Endothelial cell of umbilical vein (primary cell): ENCODE measurements at regions not wholly inside any gene's neighbourhood (a gene's known extent, or its start where the extent isn't known, plus 50 kb on each side); places are given as distances from the start of the nearest gene placed in this dataset.

ENCODE experiments used
- BruUV-seq: library from RNA; stranded (reverse); fragments of 400-500 nt; replicated peaks from 2 replicates; lab custom pipeline; 2021; lab: Mats Ljungman, UMichigan
- CTCF ChIA-PET: fragments of 300-600, 350-600 bp; sonication (Branson Sonifier 250); formaldehyde crosslinking; loops from one replicate; lab custom pipeline; 2021; ENCODE audit warnings: antibody characterized with exemption, inconsistent platforms; lab: Charles Lee
- POLR2A ChIA-PET: fragments of 300-600, 350-600 bp; sonication (Branson Sonifier 250); formaldehyde crosslinking; loops from one replicate; lab custom pipeline; 2021; ENCODE audit warnings: antibody characterized with exemption, inconsistent platforms; lab: Charles Lee
- DNase-seq: peaks from one replicate; pipeline ENCODE4 v3.0.0-alpha.2; 2011; ENCODE audit warnings: low read depth, low spot score
- FAIRE-seq: peaks from 2 replicates; lab custom pipeline; 2011; peaks lifted over from hg19 to GRCh38; lab: Jason Lieb, UNC
- H2AFZ ChIP-seq: 2 replicates; pipeline ENCODE4 v1.6.0; 2012; ENCODE audit warnings: low read depth, low read length, control low read depth, inconsistent platforms
- H3K27ac ChIP-seq: 2 replicates; pipeline ENCODE4 v1.5.1; 2011; ENCODE audit warnings: low read depth, mild to moderate bottlenecking, control low read depth, low read length, moderate library complexity; ENCODE audit not compliant: insufficient read depth
- H3K27me3 ChIP-seq, 2 experiments: 2 replicates each; pipeline versions ENCODE4 v1.6.0 to v1.6.1; 2011; ENCODE audit warnings: low read length in 2 of 2, mixed read lengths in 1 of 2; ENCODE audit not compliant: control insufficient read depth in 2 of 2, insufficient read depth in 2 of 2
- H3K36me3 ChIP-seq, 2 experiments: 2 replicates in 1 of 2; 3 replicates in 1 of 2; pipeline ENCODE4 v1.5.1; 2011; ENCODE audit warnings: low read length in 2 of 2, mild to moderate bottlenecking in 1 of 2, moderate library complexity in 1 of 2; ENCODE audit not compliant: control insufficient read depth in 2 of 2, insufficient read depth in 2 of 2; ENCODE audit errors: extremely low read depth in 1 of 2
- H3K4me1 ChIP-seq: 3 replicates; pipeline ENCODE4 v1.5.1; 2011; ENCODE audit warnings: mild to moderate bottlenecking, low read length; ENCODE audit not compliant: control insufficient read depth, insufficient read depth; ENCODE audit errors: extremely low read depth
- H3K4me2 ChIP-seq: 2 replicates; pipeline ENCODE4 v1.6.1; 2011; ENCODE audit warnings: low read length, control low read depth, mixed read lengths; ENCODE audit not compliant: insufficient read depth
- H3K4me3 ChIP-seq, 3 experiments: fragments of 200-600 bp in 1 of 3; sonication (generic), shearing (Covaris generic) in 1 of 3; replicated peaks in 1 of 3; 2 replicates each; pipeline ENCODE4 v1.5.1; 2011 to 2016; ENCODE audit warnings: control low read depth in 3 of 3, low read length in 3 of 3, mild to moderate bottlenecking in 2 of 3, inconsistent platforms in 1 of 3, low read depth in 1 of 3, moderate library complexity in 1 of 3; ENCODE audit not compliant: insufficient read depth in 1 of 3
- H3K79me2 ChIP-seq: 2 replicates; pipeline ENCODE4 v1.6.0; 2012; ENCODE audit warnings: low read length, inconsistent platforms; ENCODE audit not compliant: control insufficient read depth, insufficient read depth
- H3K9ac ChIP-seq: replicated peaks from 2 replicates; pipeline ENCODE3; 2011; ENCODE audit warnings: low read length, control low read depth; ENCODE audit not compliant: insufficient read depth; ENCODE audit errors: extremely low read depth
- H3K9me1 ChIP-seq: replicated peaks from 3 replicates; pipeline ENCODE4 v1.6.0; 2011; ENCODE audit warnings: mild to moderate bottlenecking, low read length; ENCODE audit not compliant: control insufficient read depth, insufficient read depth; ENCODE audit errors: extremely low read depth
- H3K9me3 ChIP-seq: replicated peaks from 2 replicates; pipeline ENCODE4 v1.5.1; 2012; ENCODE audit warnings: low read length, inconsistent platforms; ENCODE audit not compliant: control insufficient read depth, insufficient read depth
- H4K20me1 ChIP-seq: replicated peaks from 2 replicates; pipeline ENCODE3; 2011; ENCODE audit warnings: mild to moderate bottlenecking, low read length; ENCODE audit not compliant: control insufficient read depth, insufficient read depth; ENCODE audit errors: extremely low read depth
- EZH2 ChIP-seq: IDR thresholded peaks from 2 replicates; pipeline ENCODE4 v1.6.1; 2012; ENCODE audit warnings: borderline replicate concordance, low read depth, mild to moderate bottlenecking, moderate library complexity, low read length, inconsistent platforms; ENCODE audit not compliant: severe bottlenecking
- FOS ChIP-seq: IDR thresholded peaks from 2 replicates; pipeline ENCODE4 v1.6.1; 2011; ENCODE audit warnings: mild to moderate bottlenecking, low read length, moderate library complexity, borderline replicate concordance; ENCODE audit not compliant: insufficient read depth
- GATA2 ChIP-seq: IDR thresholded peaks from 2 replicates; pipeline ENCODE4 v1.7.0; 2011; ENCODE audit warnings: low read depth, mild to moderate bottlenecking, moderate library complexity, mixed read lengths, low read length; ENCODE audit not compliant: insufficient read length, insufficient read depth
- JUN ChIP-seq: IDR thresholded peaks from 2 replicates; pipeline ENCODE4 v1.6.1; 2011; ENCODE audit warnings: borderline replicate concordance, low read depth; ENCODE audit not compliant: insufficient read length, insufficient read depth
- MAX ChIP-seq: IDR thresholded peaks from 2 replicates; pipeline ENCODE4 v1.6.1; 2011; ENCODE audit not compliant: insufficient read depth, insufficient read length
- MYC ChIP-seq: IDR thresholded peaks from one replicate; pipeline ENCODE4 v1.6.1; 2011; ENCODE audit warnings: mild to moderate bottlenecking, low read depth, low read length
- POLR2A ChIP-seq: IDR thresholded peaks from 2 replicates; pipeline ENCODE4 v1.6.1; 2012; ENCODE audit warnings: low read depth, mild to moderate bottlenecking, control low read depth, low read length
- POLR2AphosphoS5 ChIP-seq: IDR thresholded peaks from 2 replicates; pipeline ENCODE4 v1.6.1; 2012; ENCODE audit warnings: low read depth, mild to moderate bottlenecking, control low read depth, low read length, moderate library complexity; ENCODE audit not compliant: insufficient read depth
- dilution Hi-C: fragments of 300-500 bp; cut with MboI; formaldehyde crosslinking; loops from one replicate; pipeline ENCODE4 v1.15.0; 2019; ENCODE audit warnings: low sequenced_read_pairs; ENCODE audit not compliant: extremely low pct_ligation_motif_present
- intact Hi-C: fragments of 100-400 bp; cut with micrococcal nuclease; formaldehyde crosslinking; loops from one replicate; pipeline ENCODE4 v1.10.0; 2022
- TF ChIP-seq, protein P1 (sequence below), 2 donors: IDR thresholded peaks; 1 replicate in 1 of 2; 2 replicates in 1 of 2; pipeline ENCODE4 v1.5.1; 2011; ENCODE audit warnings: low read length in 2 of 2, mild to moderate bottlenecking in 2 of 2, moderate library complexity in 2 of 2, control low read depth in 1 of 2, inconsistent platforms in 1 of 2, low read depth in 1 of 2; ENCODE audit not compliant: insufficient read depth in 1 of 2; ENCODE audit errors: extremely low read depth in 1 of 2

- H3K9me3 ChIP-seq: no peaks in the 10 kb centered on the region
- no peaks in the 10 kb centered on the region for H3K36me3 ChIP-seq
- BruUV-seq: no TSS peak
- H3K79me2 ChIP-seq: no peaks in the 10 kb centered on the region
- no peak overlapping the region for H3K4me2 ChIP-seq
- H3K27ac ChIP-seq: no peak overlapping the region
- DNase-seq: no peak
- TF ChIP-seq GATA2 (no peak), FOS (no peak), EZH2 (no peak), MYC (no peak), MAX (no peak), POLR2AphosphoS5 (no peak), POLR2A (no peak), JUN (no peak)
- TF ChIP-seq, protein P1, sequence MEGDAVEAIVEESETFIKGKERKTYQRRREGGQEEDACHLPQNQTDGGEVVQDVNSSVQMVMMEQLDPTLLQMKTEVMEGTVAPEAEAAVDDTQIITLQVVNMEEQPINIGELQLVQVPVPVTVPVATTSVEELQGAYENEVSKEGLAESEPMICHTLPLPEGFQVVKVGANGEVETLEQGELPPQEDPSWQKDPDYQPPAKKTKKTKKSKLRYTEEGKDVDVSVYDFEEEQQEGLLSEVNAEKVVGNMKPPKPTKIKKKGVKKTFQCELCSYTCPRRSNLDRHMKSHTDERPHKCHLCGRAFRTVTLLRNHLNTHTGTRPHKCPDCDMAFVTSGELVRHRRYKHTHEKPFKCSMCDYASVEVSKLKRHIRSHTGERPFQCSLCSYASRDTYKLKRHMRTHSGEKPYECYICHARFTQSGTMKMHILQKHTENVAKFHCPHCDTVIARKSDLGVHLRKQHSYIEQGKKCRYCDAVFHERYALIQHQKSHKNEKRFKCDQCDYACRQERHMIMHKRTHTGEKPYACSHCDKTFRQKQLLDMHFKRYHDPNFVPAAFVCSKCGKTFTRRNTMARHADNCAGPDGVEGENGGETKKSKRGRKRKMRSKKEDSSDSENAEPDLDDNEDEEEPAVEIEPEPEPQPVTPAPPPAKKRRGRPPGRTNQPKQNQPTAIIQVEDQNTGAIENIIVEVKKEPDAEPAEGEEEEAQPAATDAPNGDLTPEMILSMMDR (IDR thresholded peaks at IDR 0.05; ENCODE audit: extremely low read depth in 1 of 2, insufficient read depth in 1 of 2, low read depth in 1 of 2, low read length in 2 of 2): no peak
- H2AFZ ChIP-seq: no peak overlapping the region
- no peaks in the 10 kb centered on the region for H3K27me3 ChIP-seq
- H3K9me1 ChIP-seq: no peaks in the 10 kb centered on the region
- no peak overlapping the region for H3K4me3 ChIP-seq
- FAIRE-seq: no peak
- CTCF ChIA-PET: interaction anchor here (0.5 to 0.7 kb wide), 2 partner anchors 11 to 161 kb away, joined by 3 read pairs; no protein-coding TSS in a partner anchor
- POLR2A ChIA-PET: no interaction called here
- no peak overlapping the region for H3K9ac ChIP-seq
- intact Hi-C loops (no loop called here), dilution Hi-C loops (no loop called here)
- no peaks in the 10 kb centered on the region for H3K4me1 ChIP-seq
- H4K20me1 ChIP-seq: no peaks in the 10 kb centered on the region
Observed at GRCh38 chr2:45205480-45205879, 196.2 kb upstream of the SIX2 start.
